Epithelial cell of esophagus (primary cell): ENCODE measurements at regions not wholly inside any gene's neighbourhood (a gene's known extent, or its start where the extent isn't known, plus 50 kb on each side); places are given as distances from the start of the nearest gene placed in this dataset.
A peak's percentile ranks its signal among the peaks of the same experiment; 100 is the strongest.

Source experiments
- DNase-seq: peaks from one replicate; pipeline ENCODE4 v3.0.0; 2010; ENCODE audit warnings: low read depth
- H3K4me3 ChIP-seq: 2 replicates; pipeline ENCODE4 v1.5.1; 2011; ENCODE audit warnings: mild to moderate bottlenecking, low read length, control low read depth
- CTCF ChIP-seq: IDR thresholded peaks from 2 replicates; pipeline ENCODE4 v1.5.1; 2011; ENCODE audit warnings: low read depth, mild to moderate bottlenecking, low read length, control low read depth, inconsistent platforms; ENCODE audit not compliant: insufficient read depth; ENCODE audit errors: missing control alignments

GRCh38 chr4:148770848-148771247 lies 328.6 kb upstream of the NR3C2 start:
- no peak for TF ChIP-seq CTCF

GRCh38 chr4:148770377-148770776 lies 328.2 kb upstream of the NR3C2 start:
- no peak overlapping the region for H3K4me3 ChIP-seq
- no peak for TF ChIP-seq CTCF
- no peak for DNase-seq

More at GRCh38 chr4:148770848-148771247, 328.6 kb upstream of the NR3C2 start:
- H3K4me3 ChIP-seq, result no peak overlapping the region
- DNase-seq, result peak; percentile 20

GRCh38 chr4:148764720-148765119 lies 322.5 kb upstream of the NR3C2 start:
- no peak overlapping the region for H3K4me3 ChIP-seq
- no peak for DNase-seq
- no peak for TF ChIP-seq CTCF

GRCh38 chr4:148757171-148757570 lies 315.0 kb upstream of the NR3C2 start:
- TF ChIP-seq CTCF, result no peak
- DNase-seq, result peak; percentile 63
- no peak overlapping the region for H3K4me3 ChIP-seq

GRCh38 chr4:148749403-148749802 lies 307.2 kb upstream of the NR3C2 start:
- TF ChIP-seq CTCF, result no peak
- H3K4me3 ChIP-seq, result no peak overlapping the region
- peak; percentile 90 for DNase-seq

GRCh38 chr4:148747721-148748268 lies 305.6 kb upstream of the NR3C2 start:
- no peak for TF ChIP-seq CTCF
- DNase-seq, result no peak
- no peak overlapping the region for H3K4me3 ChIP-seq

- peak; percentile 63 for DNase-seq
- no peak for TF ChIP-seq CTCF
- no peak overlapping the region for H3K4me3 ChIP-seq
Observed at GRCh38 chr4:148740701-148741100, 298.5 kb upstream of the NR3C2 start.
